HPDE6-E6E7 (cell line): ENCODE measurements at regions not wholly inside any gene's neighbourhood (a gene's known extent, or its start where the extent isn't known, plus 50 kb on each side); places are given as distances from the start of the nearest gene placed in this dataset.
"Not testable (repeated sequence)": the region's sequence is repeated elsewhere in the genome, so short reads cannot be mapped to it uniquely, and the experiment has no call there.

ENCODE experiments used
- DNase-seq: peaks from one replicate; pipeline ENCODE4 v3.0.0; 2011; ENCODE audit warnings: missing footprints; ENCODE audit errors: extremely low spot score

- no peak for DNase-seq
Observed at GRCh38 chr9:32886021-32886420, 102.7 kb downstream of the TMEM215 start.

GRCh38 chr9:32894485-32894884 is 106.9 kb downstream of the APTX start:
- DNase-seq = not testable (repeated sequence)

- no peak for DNase-seq
Observed at GRCh38 chr9:32899181-32899580, 102.2 kb downstream of the APTX start.

GRCh38 chr9:32899761-32900160 is 101.7 kb downstream of the APTX start:
- DNase-seq = no peak

- no peak for DNase-seq
Observed at GRCh38 chr9:32906213-32906612, 95.2 kb downstream of the APTX start.

- no peak for DNase-seq
Observed at GRCh38 chr9:32915802-32916201, 85.6 kb downstream of the APTX start.

- DNase-seq = no peak
Observed at GRCh38 chr9:32918628-32919027, 82.8 kb downstream of the APTX start.
